Stimulated activated naive CD8-positive, alpha-beta T cell treated with anti-CD3 and anti-CD28 coated beads, Interleukin-15, Interleukin-2, amounts not matched to agents 100 U/mL and 50 U/mL, for 24 hours (primary cell): ENCODE measurements at regions not wholly inside any gene's neighbourhood (a gene's known extent, or its start where the extent isn't known, plus 50 kb on each side); places are given as distances from the start of the nearest gene placed in this dataset.

ENCODE experiments used
- ATAC-seq: fragments of 150-1000 bp; cut with Tn5 transposase; one replicate; pipeline ENCODE4 v1.10.0; 2021
- DNase-seq: peaks from one replicate; pipeline ENCODE4 v3.0.0; 2021

GRCh38 chr1:108082738-108083562, 117.2 kb downstream of the SLC25A24 start:
- no peak for DNase-seq
- peak; percentile 44 for ATAC-seq

GRCh38 chr1:108082001-108082400, 117.0 kb upstream of the VAV3 start:
- ATAC-seq (no peak), DNase-seq (no peak)

GRCh38 chr1:108080448-108080847, 115.5 kb upstream of the VAV3 start:
- DNase-seq (peak; percentile 59), ATAC-seq (peak; percentile 78)

GRCh38 chr1:108079440-108080025, 114.6 kb upstream of the VAV3 start:
- DNase-seq: peak; percentile 49
- peak; percentile 54 for ATAC-seq

- DNase-seq (no peak), ATAC-seq (no peak)
Observed at GRCh38 chr1:108077991-108078390, 113.0 kb upstream of the VAV3 start.

GRCh38 chr1:108075055-108075454, 110.1 kb upstream of the VAV3 start:
- no peak for DNase-seq
- ATAC-seq: no peak

- ATAC-seq: no peak
- DNase-seq: no peak
Observed at GRCh38 chr1:108072776-108073175, 107.8 kb upstream of the VAV3 start.

GRCh38 chr1:108072212-108072611, 107.2 kb upstream of the VAV3 start:
- ATAC-seq (no peak), DNase-seq (no peak)

GRCh38 chr1:108071601-108072000, 106.6 kb upstream of the VAV3 start:
- no peak for DNase-seq
- ATAC-seq: no peak

GRCh38 chr1:108070662-108071061, 105.7 kb upstream of the VAV3 start:
- DNase-seq (no peak), ATAC-seq (no peak)

GRCh38 chr1:108067884-108068540, 103.0 kb upstream of the VAV3 start:
- DNase-seq (no peak), ATAC-seq (no peak)

GRCh38 chr1:108066808-108067207, 101.8 kb upstream of the VAV3 start:
- peak; percentile 43 for ATAC-seq
- DNase-seq: no peak

GRCh38 chr1:108064255-108064654, 99.3 kb upstream of the VAV3 start:
- no peak for DNase-seq
- no peak for ATAC-seq

- DNase-seq (no peak), ATAC-seq (no peak)
Observed at GRCh38 chr1:108063703-108064102, 98.7 kb upstream of the VAV3 start.

GRCh38 chr1:108059945-108060344, 95.0 kb upstream of the VAV3 start:
- DNase-seq (no peak), ATAC-seq (no peak)

- ATAC-seq: no peak
- DNase-seq: no peak
Observed at GRCh38 chr1:108057541-108057940, 92.6 kb upstream of the VAV3 start.

GRCh38 chr1:108056436-108056990, 91.5 kb upstream of the VAV3 start:
- ATAC-seq (no peak), DNase-seq (no peak)

GRCh38 chr1:108055387-108055786, 90.4 kb upstream of the VAV3 start:
- ATAC-seq: no peak
- no peak for DNase-seq

GRCh38 chr1:108054396-108054795, 89.4 kb upstream of the VAV3 start:
- no peak for DNase-seq
- ATAC-seq: no peak

- ATAC-seq (no peak), DNase-seq (no peak)
Observed at GRCh38 chr1:108053270-108054013, 88.5 kb upstream of the VAV3 start.

- no peak for ATAC-seq
- no peak for DNase-seq
Observed at GRCh38 chr1:108051631-108052377, 86.8 kb upstream of the VAV3 start.
